ENCODE measurements at regions not wholly inside any gene's neighbourhood (a gene's known extent, or its start where the extent isn't known, plus 50 kb on each side); places are given as distances from the start of the nearest gene placed in this dataset.

DNA sequence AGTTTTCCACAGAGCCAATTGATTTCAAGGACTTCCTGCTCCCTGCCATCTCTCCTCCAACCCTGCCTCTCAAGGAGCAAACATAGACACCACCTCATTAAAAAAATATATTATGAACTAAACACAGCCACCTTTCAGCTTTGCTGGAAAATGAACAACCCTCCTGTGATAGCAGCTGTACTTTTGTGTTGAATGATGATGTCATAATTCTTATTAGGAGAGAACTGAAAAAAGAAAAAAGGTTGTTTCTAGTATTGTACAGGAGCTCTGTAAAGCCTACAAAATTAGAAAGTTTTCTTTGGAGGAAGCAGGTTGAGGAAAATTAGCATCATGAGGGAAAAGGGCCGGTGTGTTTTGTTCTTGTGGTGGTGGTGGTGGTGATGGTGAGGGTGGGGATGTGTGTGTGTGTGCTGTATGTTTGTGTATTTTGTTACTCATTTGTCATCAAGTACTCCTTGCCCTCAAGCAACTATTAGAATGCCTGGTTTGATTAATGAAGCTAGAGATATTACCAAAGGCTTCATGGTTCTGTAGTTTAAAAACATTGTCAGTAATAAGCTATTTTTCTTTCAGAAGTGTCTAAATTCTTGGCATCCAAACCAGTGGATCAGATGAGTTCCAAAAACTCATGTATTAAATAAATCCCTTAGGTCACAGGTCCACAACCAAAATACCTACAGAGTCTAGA lies 405.9 kb downstream of the TLE4 start:
- no peak for TF ChIP-seq CTCF (IDR thresholded peaks at IDR 0.05; ENCODE audit: insufficient read depth, low read length, missing control alignments)
- no peak overlapping the region for H3K4me3 ChIP-seq (ENCODE audit: low read depth, low read length)
- ChIA-PET POLR2A (no interaction called here), CTCF (no interaction called here)
- no peak for DNase-seq (ENCODE audit: low read depth, low spot score)

DNA sequence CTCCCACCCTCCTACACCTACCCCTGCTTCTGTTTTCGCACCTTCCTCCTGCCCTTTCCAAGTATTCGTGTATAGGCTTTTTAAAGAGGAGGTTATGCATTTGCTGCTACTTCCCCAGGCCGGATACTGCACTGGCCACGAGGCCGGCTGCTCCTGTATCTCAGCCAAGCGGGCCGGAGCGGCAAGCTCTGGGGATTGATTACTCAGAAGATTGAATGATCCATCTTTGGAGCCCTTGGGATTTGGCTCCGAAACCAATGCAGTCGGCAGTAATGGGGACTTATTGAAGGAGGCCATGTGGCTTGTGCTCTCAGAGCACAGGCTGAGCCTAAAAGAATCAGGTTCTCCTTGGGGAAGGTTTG lies 405.3 kb downstream of the TLE4 start:
- ChIA-PET CTCF (no interaction called here), POLR2A (interaction anchor here (0.7 kb wide), 1 partner anchor 1660 kb away, joined by 3 read pairs; no protein-coding TSS in a partner anchor)
- no peak for DNase-seq (ENCODE audit: low read depth, low spot score)
- no peak overlapping the region for H3K4me3 ChIP-seq (ENCODE audit: low read depth, low read length)
- no peak for TF ChIP-seq CTCF (IDR thresholded peaks at IDR 0.05; ENCODE audit: insufficient read depth, low read length, missing control alignments)

DNA sequence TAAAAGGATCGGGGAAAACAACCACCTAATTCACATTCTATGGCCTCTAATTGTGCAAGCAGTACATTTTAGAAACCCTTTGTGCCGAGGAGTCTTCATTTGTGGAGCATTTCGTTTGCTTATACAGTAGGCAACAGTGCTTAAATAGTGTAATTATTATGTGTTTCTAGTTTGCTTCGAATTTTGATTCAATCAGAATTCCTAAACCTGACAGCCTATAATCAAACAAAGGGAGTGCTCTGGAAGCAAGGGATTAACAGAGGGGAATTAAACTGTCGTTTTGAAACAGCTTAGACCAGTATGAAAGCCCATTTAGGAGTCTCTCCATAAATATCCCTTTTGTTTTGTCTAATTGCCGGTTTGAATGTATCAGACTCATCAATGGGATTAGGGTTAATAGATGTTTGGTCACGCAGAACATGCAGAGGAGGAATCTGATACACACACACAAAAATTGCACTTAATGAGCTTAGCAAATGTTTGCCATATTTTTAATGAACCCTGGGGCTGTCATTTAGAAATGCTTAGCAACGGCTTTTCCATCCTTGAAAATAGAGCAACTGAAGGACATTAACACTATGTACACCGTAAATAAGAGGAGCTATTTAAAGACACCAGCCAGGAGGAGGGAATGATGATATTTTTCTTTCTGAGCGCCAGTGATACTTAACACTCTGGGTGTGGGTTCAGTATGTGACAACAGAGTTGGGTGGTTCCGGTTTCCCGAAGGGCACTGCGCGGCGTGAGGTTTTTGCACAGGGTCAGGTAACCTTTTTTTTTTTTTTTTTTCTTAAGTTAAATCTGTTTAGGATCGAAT lies 404.7 kb downstream of the TLE4 start:
- ChIA-PET POLR2A (interaction anchor here (0.7 kb wide), 1 partner anchor 1659 kb away, joined by 3 read pairs; no protein-coding TSS in a partner anchor), CTCF (no interaction called here)

GRCh38 chr9:79975621-79976256 lies 404.0 kb downstream of the TLE4 start:
- H3K4me3 ChIP-seq (ENCODE audit: low read depth, low read length): no peak overlapping the region
- ChIA-PET CTCF (no interaction called here), POLR2A (no interaction called here)
- TF ChIP-seq CTCF (IDR thresholded peaks at IDR 0.05; ENCODE audit: insufficient read depth, low read length, missing control alignments): no peak
- DNase-seq (ENCODE audit: low read depth, low spot score): no peak

More for the DNA sequence above, 404.7 kb downstream of the TLE4 start:
- TF ChIP-seq CTCF (IDR thresholded peaks at IDR 0.05; ENCODE audit: insufficient read depth, low read length, missing control alignments): no peak
- no peak for DNase-seq (ENCODE audit: low read depth, low spot score)
- no peak overlapping the region for H3K4me3 ChIP-seq (ENCODE audit: low read depth, low read length)

- H3K4me3 ChIP-seq (ENCODE audit: low read depth, low read length): no peak overlapping the region
- no peak for DNase-seq (ENCODE audit: low read depth, low spot score)
- no peak for TF ChIP-seq CTCF (IDR thresholded peaks at IDR 0.05; ENCODE audit: insufficient read depth, low read length, missing control alignments)
- ChIA-PET POLR2A (no interaction called here), CTCF (no interaction called here)
These were observed 403.1 kb downstream of the TLE4 start for GRCh38 chr9:79974806-79975422.

DNA sequence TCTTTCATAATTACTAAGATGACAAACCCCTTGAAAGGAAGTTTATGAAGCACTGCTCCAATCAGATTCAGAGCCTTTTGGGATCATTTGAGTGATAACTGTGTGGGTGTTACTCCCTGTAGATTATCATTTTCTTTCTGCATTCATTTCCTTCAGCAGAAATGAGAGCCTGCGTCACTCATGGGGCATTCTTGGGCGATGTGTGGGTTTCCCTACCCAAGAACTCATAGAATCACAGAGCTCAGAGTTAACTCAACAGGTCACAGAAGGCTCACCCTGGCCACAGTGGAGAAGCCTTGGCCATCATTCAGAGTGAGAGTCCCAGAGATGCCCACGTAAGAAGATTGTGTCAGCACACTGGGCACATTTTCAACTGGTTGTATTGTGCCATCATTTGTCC lies 401.9 kb downstream of the TLE4 start:
- H3K4me3 ChIP-seq (ENCODE audit: low read depth, low read length): no peak overlapping the region
- no peak for TF ChIP-seq CTCF (IDR thresholded peaks at IDR 0.05; ENCODE audit: insufficient read depth, low read length, missing control alignments)
- no peak for DNase-seq (ENCODE audit: low read depth, low spot score)
- ChIA-PET CTCF (no interaction called here), POLR2A (no interaction called here)
